ENCODE measurements at regions not wholly inside any gene's neighbourhood (a gene's known extent, or its start where the extent isn't known, plus 50 kb on each side); places are given as distances from the start of the nearest gene placed in this dataset.

DNA sequence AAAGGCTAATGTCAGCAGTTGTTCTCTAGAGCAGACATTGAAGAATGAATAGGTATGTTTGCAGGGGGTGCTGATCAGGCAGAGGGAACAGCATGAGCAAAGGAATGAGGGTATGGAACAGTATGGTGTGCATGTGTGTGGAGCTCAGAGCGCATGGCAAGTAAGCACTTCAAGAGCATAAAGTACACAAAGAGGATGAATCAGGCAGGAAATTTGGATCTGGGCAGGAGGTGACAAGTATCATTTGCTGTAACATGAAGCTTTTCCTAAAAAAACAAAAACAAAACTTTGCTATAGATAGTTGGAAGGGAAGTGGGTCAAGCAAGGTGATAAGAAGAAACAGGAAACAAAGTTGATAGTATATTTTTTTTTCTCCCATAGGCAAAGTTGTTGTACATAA is 746.8 kb downstream of the HDGFL1 start:
- no peak for DNase-seq (ENCODE audit: low spot score)

- DNase-seq (ENCODE audit: low spot score), result no peak
Measured at GRCh38 chr6:23316931-23317330, 747.6 kb downstream of the HDGFL1 start.

DNA sequence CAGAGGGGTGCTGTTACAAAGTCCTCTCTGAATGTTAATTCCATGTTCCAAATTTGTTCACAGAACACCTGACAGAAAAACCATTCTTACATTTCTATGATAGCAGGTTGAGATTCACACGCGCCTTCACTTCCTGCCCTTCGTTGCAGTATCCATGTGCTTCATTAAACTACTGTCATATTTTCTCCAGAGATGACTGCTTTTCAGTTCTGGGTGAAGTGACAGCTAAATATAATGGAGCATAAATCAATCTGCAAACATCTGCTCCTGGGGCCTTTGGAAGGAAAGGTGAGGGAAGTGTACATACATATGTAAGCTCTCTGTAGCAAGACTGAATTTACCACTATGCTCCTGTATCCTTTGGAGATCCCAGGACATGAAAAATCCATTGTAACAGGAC is 750.2 kb downstream of the HDGFL1 start:
- no peak for DNase-seq (ENCODE audit: low spot score)

GRCh38 chr6:23320471-23321015 is 751.2 kb downstream of the HDGFL1 start:
- DNase-seq (ENCODE audit: low spot score), result no peak

- no peak for DNase-seq (ENCODE audit: low spot score)
Measured at GRCh38 chr6:23323897-23324296, 754.5 kb downstream of the HDGFL1 start.

DNA sequence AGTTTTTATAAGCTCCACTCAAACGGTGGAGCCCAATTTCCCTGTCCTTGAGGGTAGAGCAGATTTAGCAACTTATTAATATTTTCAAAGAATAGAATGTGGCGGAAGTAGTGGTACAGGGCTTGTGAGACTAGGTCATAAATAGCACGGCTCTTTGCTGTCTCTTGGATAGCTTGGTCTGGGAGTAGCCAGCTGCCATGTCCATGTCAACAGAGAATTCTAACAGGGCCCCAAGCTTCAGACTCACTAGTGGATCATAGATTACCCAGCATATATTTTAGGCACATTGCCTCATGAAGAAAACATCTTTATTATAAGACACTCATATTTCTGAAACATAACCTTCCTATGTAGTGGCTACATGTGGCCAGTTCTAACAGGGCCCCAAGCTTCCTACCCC is 755.7 kb downstream of the HDGFL1 start:
- DNase-seq (ENCODE audit: low spot score), result no peak

DNA sequence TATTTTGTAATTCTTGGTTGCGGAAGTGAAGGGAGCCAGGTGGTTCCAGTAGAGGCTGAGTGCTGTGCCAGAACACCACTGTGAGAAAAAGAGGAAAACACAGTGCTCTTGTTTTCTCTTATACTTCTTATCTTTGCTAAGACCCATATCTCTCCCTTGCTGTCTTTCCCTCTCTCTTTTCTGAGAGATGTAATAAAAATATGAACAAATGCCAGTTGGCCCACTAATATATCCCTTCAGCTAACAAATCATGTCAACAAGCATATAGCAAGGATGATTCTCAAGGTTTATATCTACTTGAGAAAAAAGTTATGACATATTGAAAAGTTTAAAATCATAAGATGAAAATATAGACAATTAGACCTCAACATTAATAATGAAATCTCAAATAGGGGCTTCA is 758.3 kb downstream of the HDGFL1 start:
- no peak for DNase-seq (ENCODE audit: low spot score)

- no peak for DNase-seq (ENCODE audit: low spot score)
Measured at GRCh38 chr6:23329086-23329485, 759.7 kb downstream of the HDGFL1 start.

DNA sequence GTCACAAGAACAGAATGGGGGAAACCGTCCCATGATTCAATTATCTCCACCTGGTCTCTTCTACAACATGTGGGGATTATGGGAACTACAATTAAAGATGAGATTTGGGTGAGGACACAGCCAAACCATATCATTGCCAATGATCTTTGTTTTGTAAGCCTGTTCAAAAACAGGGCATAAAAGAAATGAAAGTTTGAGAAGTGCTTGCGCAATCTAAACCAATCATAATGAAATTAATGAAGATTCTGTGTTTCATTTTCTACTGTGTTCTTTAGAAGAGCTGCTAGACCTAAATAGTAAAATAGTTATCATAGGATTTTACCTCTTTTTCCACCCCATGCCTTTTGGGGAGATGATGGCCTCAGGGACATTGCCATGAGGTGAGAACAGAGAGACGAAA is 761.3 kb downstream of the HDGFL1 start:
- no peak for DNase-seq (ENCODE audit: low spot score)

- no peak for DNase-seq (ENCODE audit: low spot score)
Measured at GRCh38 chr6:23334360-23334759, 765.0 kb downstream of the HDGFL1 start.

GRCh38 chr6:23335894-23336293 is 766.5 kb downstream of the HDGFL1 start:
- DNase-seq (ENCODE audit: low spot score), result no peak

DNA sequence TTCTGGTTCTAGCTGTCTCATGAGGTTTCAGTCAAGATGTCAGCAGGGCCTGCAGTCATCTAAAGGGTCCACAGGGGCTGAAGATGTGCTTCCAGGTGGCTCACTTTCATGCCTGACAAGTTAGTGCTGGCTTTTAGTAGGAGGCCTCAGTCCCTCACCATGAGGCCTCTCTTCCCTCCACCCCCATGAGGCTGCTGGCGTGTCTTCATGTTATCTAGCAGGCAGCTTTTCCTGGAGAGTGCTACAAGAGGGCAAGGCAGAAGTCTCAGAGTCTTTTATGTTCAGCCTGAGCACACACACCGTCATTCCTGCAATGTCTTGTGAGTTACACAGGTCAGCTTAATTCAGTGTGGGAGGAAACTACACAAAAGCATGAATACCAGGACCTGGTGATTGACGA is 769.9 kb downstream of the HDGFL1 start:
- no peak for DNase-seq (ENCODE audit: low spot score)

DNA sequence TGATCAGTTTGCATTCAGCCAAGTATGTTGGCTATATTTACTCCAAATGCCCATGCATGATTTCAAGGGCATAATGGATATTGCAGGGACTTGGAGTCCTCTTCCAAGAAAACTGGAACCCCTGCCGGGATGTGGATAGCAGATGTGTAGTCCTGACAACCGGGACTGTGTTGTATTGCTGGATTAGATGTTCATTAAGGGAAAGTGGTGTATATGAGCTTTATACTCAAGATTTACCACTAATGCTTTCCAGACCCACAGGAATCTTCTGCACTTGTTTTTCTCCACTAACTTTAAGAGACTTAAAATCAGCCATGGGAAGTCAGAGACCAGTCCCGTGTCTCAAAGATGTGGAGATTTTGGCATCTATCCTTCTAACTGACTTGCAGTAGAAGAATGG is 770.9 kb downstream of the HDGFL1 start:
- DNase-seq (ENCODE audit: low spot score), result no peak

DNA sequence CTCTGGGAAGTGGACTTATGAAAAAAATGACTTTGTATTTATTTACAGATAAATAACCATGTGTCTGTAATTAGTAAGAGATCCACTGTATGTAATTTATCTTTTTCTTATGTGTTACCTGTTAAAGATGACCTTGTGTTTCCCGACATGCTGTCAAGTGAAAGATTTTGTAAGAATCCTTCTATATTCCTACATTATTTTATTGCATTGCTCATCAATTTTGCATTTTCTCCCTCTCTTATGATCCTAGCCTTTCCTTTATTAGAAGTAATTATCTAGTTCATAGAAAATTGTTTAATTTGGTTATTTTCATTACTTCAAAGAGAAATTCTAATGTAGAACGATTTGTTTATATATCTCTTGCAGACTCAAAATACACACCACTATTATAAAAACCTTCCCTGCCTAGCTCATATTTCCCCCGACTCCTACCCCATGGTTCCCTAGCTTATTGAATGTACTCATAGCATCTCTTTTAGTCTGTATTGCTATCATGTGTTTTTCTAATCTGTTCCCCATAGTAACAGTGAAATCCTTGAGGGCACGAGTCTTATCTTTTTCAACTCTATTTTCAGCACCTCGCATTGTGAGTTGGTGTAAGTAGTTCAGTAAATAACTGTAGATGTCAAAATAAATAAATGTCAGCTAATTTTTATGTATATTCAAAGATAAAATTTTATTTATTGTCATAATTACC is 774.4 kb downstream of the HDGFL1 start:
- DNase-seq (ENCODE audit: low spot score), result no peak

- no peak for DNase-seq (ENCODE audit: low spot score)
Measured at GRCh38 chr6:23348185-23348584, 777.8 kb upstream of the NRSN1 start.

DNA sequence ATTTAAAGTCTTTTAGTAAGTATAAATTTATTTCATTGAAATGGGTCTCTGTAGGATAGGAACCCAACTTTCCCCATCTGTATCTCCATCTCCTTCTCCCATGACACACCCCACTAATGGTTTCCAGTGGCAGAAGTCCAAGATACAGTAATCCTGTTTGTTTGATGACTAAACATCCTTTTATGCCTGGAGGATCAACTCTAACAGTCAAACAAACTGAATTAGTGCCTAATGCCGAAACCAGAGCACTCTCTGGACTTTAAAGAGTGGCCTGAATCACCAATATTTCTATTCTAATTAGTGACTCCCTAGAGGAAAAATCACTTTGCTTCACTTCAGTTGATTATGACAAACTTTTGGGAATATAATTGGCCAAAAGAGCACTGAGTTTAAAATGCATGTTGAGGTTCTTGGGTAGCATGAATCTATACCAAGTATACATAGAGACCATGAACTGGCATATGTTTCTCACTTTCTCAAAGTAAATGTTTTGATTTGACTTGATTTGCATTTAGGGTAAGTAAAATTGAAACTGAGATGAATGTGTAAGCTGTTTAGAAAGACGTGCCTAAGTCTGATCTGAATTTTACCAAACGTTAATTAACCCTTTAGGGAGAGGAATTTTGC is 776.4 kb upstream of the NRSN1 start:
- no peak for DNase-seq (ENCODE audit: low spot score)

- DNase-seq (ENCODE audit: low spot score), result no peak
Measured at GRCh38 chr6:23350752-23351453, 775.1 kb upstream of the NRSN1 start.

DNA sequence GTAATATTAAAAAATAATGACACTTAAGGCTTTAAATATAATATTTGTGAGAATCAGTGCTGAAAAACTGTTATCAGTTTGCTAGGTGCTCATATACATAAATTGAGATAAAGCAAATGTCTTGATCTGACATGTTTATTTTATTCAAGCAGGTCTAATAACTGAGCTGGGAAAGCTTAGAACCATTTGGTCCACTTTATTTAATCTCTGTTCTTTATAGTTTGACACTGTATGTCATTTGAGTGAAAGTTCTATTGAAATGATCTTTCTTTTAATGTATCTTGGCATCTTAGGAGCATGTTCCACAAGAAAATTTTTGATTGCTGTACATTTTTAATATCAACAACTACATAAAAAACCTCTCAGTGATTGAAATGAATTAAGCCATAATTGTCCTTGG is 772.0 kb upstream of the NRSN1 start:
- DNase-seq (ENCODE audit: low spot score), result no peak

GRCh38 chr6:23357185-23357766 is 768.7 kb upstream of the NRSN1 start:
- DNase-seq (ENCODE audit: low spot score), result no peak

- no peak for DNase-seq (ENCODE audit: low spot score)
Measured at GRCh38 chr6:23365732-23366131, 760.3 kb upstream of the NRSN1 start.

DNA sequence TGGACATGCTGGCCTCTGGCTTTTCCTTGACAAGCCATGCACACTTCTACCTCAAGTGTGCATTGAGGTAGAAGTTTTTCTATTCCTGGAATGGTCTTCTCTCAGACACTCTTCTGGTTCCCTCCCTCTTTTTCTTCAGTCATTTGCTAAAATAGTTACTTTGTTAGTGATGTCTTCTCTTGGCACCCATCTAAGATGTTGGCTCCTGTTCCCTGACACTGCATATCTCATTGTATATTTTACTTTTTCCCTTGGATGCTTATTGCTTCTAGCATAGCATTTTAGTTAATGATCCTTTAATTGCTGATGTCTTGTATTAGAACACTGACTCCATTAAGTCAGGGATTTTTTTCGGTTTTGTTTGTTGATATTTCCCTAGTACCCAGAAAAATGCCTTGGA is 758.7 kb upstream of the NRSN1 start:
- no peak for DNase-seq (ENCODE audit: low spot score)

DNA sequence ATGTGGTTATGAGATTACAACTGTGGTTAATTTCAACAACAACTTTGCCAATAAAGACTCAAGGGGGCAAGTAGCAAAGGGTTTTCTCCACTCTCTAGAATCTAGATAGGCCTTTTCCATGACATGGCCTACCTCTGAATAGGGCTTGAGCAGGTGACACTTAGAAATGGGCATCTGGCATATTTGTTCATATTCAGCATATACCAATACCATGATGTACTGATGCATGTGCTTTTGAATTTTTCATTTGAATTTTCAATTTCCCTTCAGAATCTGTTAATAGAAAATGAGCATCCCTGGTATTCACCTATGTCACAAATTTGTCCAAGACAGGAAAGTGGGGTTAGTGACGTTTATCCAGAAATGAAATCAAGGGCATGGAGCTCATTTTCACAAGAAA is 757.5 kb upstream of the NRSN1 start:
- no peak for DNase-seq (ENCODE audit: low spot score)

DNA sequence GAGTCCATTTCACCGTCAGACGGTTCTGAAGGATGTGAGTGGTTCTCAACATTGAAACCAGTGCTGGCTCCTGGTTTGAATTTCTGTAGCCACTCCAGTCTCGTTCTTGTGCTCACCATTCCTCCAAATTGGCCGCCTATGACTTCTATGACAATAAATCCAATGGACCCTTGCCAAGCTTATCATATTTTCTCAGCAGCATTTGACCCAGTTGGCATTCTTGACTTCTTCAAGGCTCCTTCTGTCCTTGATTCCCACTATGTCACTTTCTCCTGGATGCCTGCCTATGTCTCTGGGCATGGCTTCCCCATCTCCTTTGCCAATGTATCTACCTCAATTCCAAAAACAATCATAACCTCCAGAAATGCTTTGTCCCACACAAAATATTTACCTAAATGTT is 756.0 kb upstream of the NRSN1 start:
- DNase-seq (ENCODE audit: low spot score), result no peak
